Activated B cell treated with CpG ODN at 0.5 μM for 24 hours (primary cell): ENCODE measurements at regions not wholly inside any gene's neighbourhood (a gene's known extent, or its start where the extent isn't known, plus 50 kb on each side); places are given as distances from the start of the nearest gene placed in this dataset.

Source experiments
- ATAC-seq: fragments of 200-7000 bp; cut with Tn5 transposase; one replicate; pipeline ENCODE4 v1.10.0; 2021; ENCODE audit warnings: low read depth, mild to moderate bottlenecking, moderate library complexity
- CTCF ChIA-PET: fragments of 350-600 bp; sonication (Branson Sonifier 250); formaldehyde crosslinking; loops from one replicate; lab custom pipeline; 2021; ENCODE audit warnings: antibody characterized with exemption; lab: Charles Lee
- POLR2A ChIA-PET: fragments of 350-600 bp; sonication (Branson Sonifier 250); formaldehyde crosslinking; loops from one replicate; lab custom pipeline; 2021; ENCODE audit warnings: antibody characterized with exemption; lab: Charles Lee
- DNase-seq: peaks from one replicate; pipeline ENCODE4 v3.0.0; 2022
- H3K27ac Mint-ChIP-seq: one replicate; pipeline ENCODE4 v1.8.0; 2020; ENCODE audit warnings: mixed read lengths
- H3K27me3 Mint-ChIP-seq: one replicate; pipeline ENCODE4 v1.8.0; 2021; ENCODE audit warnings: mixed read lengths
- H3K36me3 Mint-ChIP-seq: one replicate; pipeline ENCODE4 v1.8.0; 2021; ENCODE audit warnings: low read depth, mixed read lengths
- H3K4me1 Mint-ChIP-seq: one replicate; pipeline ENCODE4 v1.8.0; 2021; ENCODE audit warnings: mixed read lengths
- H3K4me3 Mint-ChIP-seq: one replicate; pipeline ENCODE4 v1.8.0; 2020; ENCODE audit warnings: mild to moderate bottlenecking, mixed read lengths
- H3K9me3 Mint-ChIP-seq: one replicate; pipeline ENCODE4 v1.8.0; 2020; ENCODE audit warnings: mixed read lengths
- CTCF ChIP-seq: fragments of 200-600 bp; IDR thresholded peaks from one replicate; pipeline ENCODE4 v1.8.0; 2022; ENCODE audit warnings: antibody characterized with exemption, mild to moderate bottlenecking
- intact Hi-C: fragments of 100-400 bp; cut with micrococcal nuclease; formaldehyde crosslinking; loops from one replicate; pipeline ENCODE4 v1.15.1; 2024

GRCh38 chr5:114089259-114089658 lies 272.6 kb upstream of the KCNN2 start:
- Mint-ChIP-seq H3K36me3 (no peaks in the 10 kb centered on the region), H3K4me3 (no peak overlapping the region), H3K27me3 (no peaks in the 10 kb centered on the region), H3K4me1 (no peaks in the 10 kb centered on the region), H3K9me3 (peaks cover 12% of the 10 kb centered on the region), H3K27ac (no peak overlapping the region)
- DNase-seq (no peak), ATAC-seq (no peak)
- ChIA-PET POLR2A (no interaction called here), CTCF (no interaction called here)
- intact Hi-C loops = no loop called here
- TF ChIP-seq CTCF = no peak

DNA sequence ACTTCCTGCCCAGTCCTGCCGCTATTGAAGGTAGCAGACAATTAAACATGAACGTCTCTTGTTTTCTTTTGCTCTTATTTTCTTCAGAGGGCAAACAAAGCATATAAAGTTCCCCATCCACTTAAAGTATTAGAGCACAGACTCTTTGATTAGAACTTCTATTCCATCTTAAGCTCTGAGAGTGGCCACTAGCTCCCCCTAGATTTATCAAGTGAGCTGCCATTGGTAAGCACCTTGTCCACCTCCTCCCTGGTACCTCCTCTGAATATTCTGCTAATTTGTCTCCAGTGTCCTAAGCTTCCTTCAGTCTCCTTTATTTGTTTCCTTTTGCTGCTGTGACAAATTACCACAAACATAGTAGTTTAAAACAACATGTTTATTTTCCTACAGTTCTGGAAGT lies 264.3 kb upstream of the KCNN2 start:
- no peak for TF ChIP-seq CTCF
- ATAC-seq = no peak
- H3K27ac Mint-ChIP-seq = no peak overlapping the region
- H3K4me3 Mint-ChIP-seq = no peak overlapping the region
- no peaks in the 10 kb centered on the region for H3K36me3 Mint-ChIP-seq
- H3K27me3 Mint-ChIP-seq = no peaks in the 10 kb centered on the region
- no peaks in the 10 kb centered on the region for H3K4me1 Mint-ChIP-seq
- CTCF ChIA-PET = no interaction called here
- peaks cover 5% of the 10 kb centered on the region for H3K9me3 Mint-ChIP-seq
- POLR2A ChIA-PET = no interaction called here
- no peak for DNase-seq
- intact Hi-C loops = no loop called here

DNA sequence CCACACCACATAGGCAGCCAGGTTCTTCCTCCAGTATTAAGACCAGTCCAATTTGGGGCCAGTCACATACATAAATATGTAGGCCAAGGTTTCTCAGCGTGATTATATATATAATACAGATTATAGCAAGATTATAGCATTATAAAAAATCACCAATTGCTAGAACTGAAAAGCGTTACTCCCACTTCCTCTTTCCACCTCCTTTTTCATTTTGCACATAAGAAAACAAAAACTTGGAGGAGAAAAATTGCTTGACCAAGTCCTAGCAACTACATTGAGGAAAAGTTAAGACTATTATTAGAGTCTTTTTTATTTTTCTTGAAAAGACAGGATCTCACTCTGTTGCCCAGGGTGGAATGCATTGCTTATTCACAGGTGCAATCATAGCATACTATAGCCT lies 262.7 kb upstream of the KCNN2 start:
- DNase-seq = no peak
- POLR2A ChIA-PET = no interaction called here
- no peaks in the 10 kb centered on the region for H3K9me3 Mint-ChIP-seq
- H3K27ac Mint-ChIP-seq = no peak overlapping the region
- CTCF ChIA-PET = no interaction called here
- no peak overlapping the region for H3K4me3 Mint-ChIP-seq
- no peaks in the 10 kb centered on the region for H3K27me3 Mint-ChIP-seq
- no peaks in the 10 kb centered on the region for H3K36me3 Mint-ChIP-seq
- TF ChIP-seq CTCF = no peak
- no peak for ATAC-seq
- intact Hi-C loops = no loop called here
- H3K4me1 Mint-ChIP-seq = no peaks in the 10 kb centered on the region

GRCh38 chr5:114101153-114101552 lies 260.7 kb upstream of the KCNN2 start:
- CTCF ChIA-PET = no interaction called here
- Mint-ChIP-seq H3K36me3 (no peaks in the 10 kb centered on the region), H3K4me3 (no peak overlapping the region), H3K9me3 (no peaks in the 10 kb centered on the region), H3K27me3 (no peaks in the 10 kb centered on the region), H3K27ac (no peak overlapping the region), H3K4me1 (no peaks in the 10 kb centered on the region)
- ATAC-seq = no peak
- no peak for TF ChIP-seq CTCF
- POLR2A ChIA-PET = no interaction called here
- intact Hi-C loops = loop anchor here (5.0 kb wide), 1 partner anchor 351 kb away; no protein-coding TSS in a partner anchor
- DNase-seq = no peak

DNA sequence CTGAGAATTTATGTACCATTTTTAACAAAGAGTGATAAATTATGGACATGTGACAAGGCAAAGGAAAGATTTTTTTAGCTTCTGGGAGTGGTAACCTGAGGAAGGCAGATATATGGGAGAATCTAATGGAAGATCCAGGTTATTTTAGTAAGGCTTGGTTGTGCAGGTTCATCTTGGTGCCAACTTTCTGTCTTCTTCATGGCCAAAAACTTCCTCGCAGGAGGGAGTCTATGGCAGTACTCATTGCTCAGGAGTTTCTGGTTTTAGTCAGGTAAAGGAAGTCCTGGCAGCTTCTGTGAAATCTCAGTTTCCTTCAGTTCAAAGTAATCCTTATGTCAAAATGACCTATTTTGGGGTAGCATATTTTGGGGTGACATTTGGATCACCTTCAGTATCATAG lies 248.3 kb upstream of the KCNN2 start:
- TF ChIP-seq CTCF = no peak
- ChIA-PET CTCF (no interaction called here), POLR2A (no interaction called here)
- Mint-ChIP-seq H3K27me3 (no peaks in the 10 kb centered on the region), H3K36me3 (no peaks in the 10 kb centered on the region), H3K9me3 (peaks cover 3% of the 10 kb centered on the region), H3K4me3 (no peak overlapping the region), H3K4me1 (no peaks in the 10 kb centered on the region), H3K27ac (no peak overlapping the region)
- ATAC-seq = no peak
- DNase-seq = no peak
- intact Hi-C loops = no loop called here
